ENCODE measurements at regions not wholly inside any gene's neighbourhood (a gene's known extent, or its start where the extent isn't known, plus 50 kb on each side); places are given as distances from the start of the nearest gene placed in this dataset.

- TF ChIP-seq CTCF (IDR thresholded peaks at IDR 0.05), result no peak
- no peak for TF ChIP-seq POLR2A (IDR thresholded peaks at IDR 0.05)
Observed at GRCh38 chr5:173395933-173396308, 67.7 kb upstream of the STC2 start.

All from adrenal gland (tissue), 5 donors.